ENCODE measurements at regions not wholly inside any gene's neighbourhood (a gene's known extent, or its start where the extent isn't known, plus 50 kb on each side); places are given as distances from the start of the nearest gene placed in this dataset.

DNA sequence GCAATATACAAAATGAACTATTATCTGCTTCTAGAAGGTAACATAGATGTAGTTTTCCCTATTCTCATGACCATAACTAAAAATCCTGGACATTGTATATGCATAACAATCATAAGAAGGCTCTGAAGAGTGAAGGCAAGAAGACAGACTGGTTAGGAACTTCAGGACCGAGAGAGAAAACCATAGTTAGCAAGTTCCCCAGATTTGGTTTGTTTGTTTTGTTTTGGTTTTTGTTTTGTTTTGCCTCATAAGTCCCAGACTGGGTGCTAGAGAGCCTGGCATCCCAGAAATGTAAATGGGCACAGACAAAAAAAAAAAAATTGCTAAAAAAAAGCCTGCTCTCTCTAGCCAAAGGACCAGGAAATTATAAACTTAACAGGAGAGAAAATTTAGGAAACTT, 192.2 kb upstream of the FBXO11 start:
- DNase-seq (ENCODE audit: low spot score in 2 of 2): no peak
- Mint-ChIP-seq H3K4me3 (no peak overlapping the region), H3K27me3 (peaks cover 8% of the 10 kb centered on the region), H3K27ac (no peak overlapping the region), H3K4me1 (peaks cover 2% of the 10 kb centered on the region), H3K9me3 (peaks cover 10% of the 10 kb centered on the region), H3K36me3 (peaks cover 7% of the 10 kb centered on the region)
- ATAC-seq (ENCODE audit: low read depth): no peak

DNA sequence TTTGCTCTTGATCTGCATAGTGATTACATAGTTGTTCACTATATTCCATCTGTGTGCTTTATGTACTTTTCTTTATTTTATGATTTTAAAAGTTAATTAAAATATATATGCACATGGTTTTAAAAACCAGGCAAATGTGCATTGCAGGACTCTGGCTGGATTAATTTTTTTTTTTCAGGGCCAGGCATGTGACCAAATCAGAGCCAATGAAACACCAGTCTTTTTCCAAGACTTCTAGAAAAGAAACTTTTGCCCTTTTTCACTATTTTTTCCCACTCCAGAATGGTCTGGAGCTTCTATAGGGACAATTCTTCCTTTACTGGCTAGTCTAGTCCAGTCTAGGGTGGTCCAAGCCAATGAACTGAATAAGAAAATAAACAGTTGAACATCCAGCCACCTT, 198.1 kb upstream of the FBXO11 start:
- H3K36me3 Mint-ChIP-seq: peaks cover 5% of the 10 kb centered on the region
- H3K9me3 Mint-ChIP-seq: peaks cover 7% of the 10 kb centered on the region
- no peak overlapping the region for H3K27ac Mint-ChIP-seq
- no peaks in the 10 kb centered on the region for H3K27me3 Mint-ChIP-seq
- peaks cover 10% of the 10 kb centered on the region for H3K4me1 Mint-ChIP-seq
- ATAC-seq (ENCODE audit: low read depth) (no peak), DNase-seq (ENCODE audit: low spot score in 2 of 2) (no peak)
- H3K4me3 Mint-ChIP-seq: no peak overlapping the region

DNA sequence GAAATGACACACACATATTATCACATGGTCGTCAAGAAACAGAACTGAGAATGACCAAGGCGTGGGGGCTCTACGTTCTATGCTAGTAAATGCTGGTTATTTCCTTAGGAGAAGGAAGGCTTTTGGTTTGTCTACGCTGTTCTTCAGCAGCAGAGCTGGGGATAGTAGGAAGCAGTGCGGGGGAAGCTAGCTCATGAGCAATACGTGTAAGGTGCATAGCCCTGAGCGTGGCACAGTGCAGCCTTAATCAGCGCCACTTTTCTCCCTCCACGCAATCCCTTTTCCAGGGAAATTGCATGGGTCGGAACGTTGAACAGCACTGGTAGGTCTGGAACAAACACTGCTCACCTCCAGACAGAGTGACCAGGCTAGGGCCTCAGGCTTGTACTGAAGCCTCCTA, 199.6 kb upstream of the FBXO11 start:
- no peak overlapping the region for H3K27ac Mint-ChIP-seq

DNA sequence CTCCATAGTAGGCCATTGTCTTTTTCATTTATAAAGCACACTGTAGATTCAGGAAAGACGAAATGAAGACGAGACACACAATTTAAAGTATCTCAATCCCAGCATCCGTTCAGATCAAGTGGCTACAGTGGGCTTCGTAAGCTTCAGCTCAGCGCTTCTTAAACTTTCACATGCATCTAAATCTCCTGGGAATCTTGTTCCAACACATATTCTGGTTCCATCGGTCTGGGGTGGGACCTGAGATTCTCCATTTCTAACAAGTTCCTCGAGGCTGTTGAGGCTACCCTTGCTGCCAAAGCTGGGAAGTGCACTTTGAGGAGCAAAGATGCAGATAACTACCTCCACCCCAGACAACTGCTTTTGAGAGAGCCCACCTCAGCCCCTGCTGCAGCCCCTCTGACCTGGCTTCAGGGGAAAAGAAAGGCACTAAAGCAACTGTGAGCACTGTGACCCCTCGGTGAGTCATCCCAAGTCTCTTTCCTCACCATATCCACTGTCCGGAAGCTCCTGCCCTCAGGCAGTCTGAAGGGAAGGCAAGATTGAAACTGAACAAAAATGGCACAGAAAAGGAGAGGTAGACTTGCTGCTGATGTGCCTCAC, 201.1 kb upstream of the FBXO11 start:
- no peak overlapping the region for H3K4me3 Mint-ChIP-seq
- ATAC-seq (ENCODE audit: low read depth) (no peak), DNase-seq (ENCODE audit: low spot score in 2 of 2) (no peak)
- no peaks in the 10 kb centered on the region for H3K9me3 Mint-ChIP-seq
- no peaks in the 10 kb centered on the region for H3K36me3 Mint-ChIP-seq
- H3K27ac Mint-ChIP-seq: no peak overlapping the region
- no peaks in the 10 kb centered on the region for H3K27me3 Mint-ChIP-seq
- H3K4me1 Mint-ChIP-seq: peaks cover 12% of the 10 kb centered on the region

More for the DNA sequence above, 199.6 kb upstream of the FBXO11 start:
- DNase-seq (ENCODE audit: low spot score in 2 of 2): no peak
- Mint-ChIP-seq H3K4me1 (peaks cover 10% of the 10 kb centered on the region), H3K9me3 (peaks cover 2% of the 10 kb centered on the region), H3K27me3 (no peaks in the 10 kb centered on the region), H3K36me3 (no peaks in the 10 kb centered on the region), H3K4me3 (no peak overlapping the region)
- ATAC-seq (ENCODE audit: low read depth): no peak

DNA sequence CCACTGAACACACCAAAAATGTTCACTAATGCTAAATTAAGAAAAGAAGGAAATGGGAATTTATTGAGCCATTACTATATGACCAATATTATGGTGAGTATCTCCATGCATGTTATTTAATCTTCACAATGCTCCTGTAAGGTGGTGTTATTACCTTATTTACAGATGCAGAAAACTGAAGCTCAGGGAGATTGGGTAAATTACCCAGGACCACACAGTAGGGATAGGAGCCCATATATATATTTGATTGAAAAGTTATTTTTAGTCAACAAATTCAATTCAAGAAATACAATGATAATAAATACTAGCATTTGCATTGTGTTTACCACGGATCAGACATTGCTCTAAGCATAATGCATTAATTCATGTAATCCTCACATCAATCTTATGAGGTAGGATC, 202.2 kb upstream of the FBXO11 start:
- Mint-ChIP-seq H3K36me3 (no peaks in the 10 kb centered on the region), H3K9me3 (no peaks in the 10 kb centered on the region), H3K27me3 (no peaks in the 10 kb centered on the region), H3K4me1 (peaks cover 11% of the 10 kb centered on the region), H3K27ac (no peak overlapping the region), H3K4me3 (no peak overlapping the region)
- ATAC-seq (ENCODE audit: low read depth) (no peak), DNase-seq (ENCODE audit: low spot score in 2 of 2) (no peak)

DNA sequence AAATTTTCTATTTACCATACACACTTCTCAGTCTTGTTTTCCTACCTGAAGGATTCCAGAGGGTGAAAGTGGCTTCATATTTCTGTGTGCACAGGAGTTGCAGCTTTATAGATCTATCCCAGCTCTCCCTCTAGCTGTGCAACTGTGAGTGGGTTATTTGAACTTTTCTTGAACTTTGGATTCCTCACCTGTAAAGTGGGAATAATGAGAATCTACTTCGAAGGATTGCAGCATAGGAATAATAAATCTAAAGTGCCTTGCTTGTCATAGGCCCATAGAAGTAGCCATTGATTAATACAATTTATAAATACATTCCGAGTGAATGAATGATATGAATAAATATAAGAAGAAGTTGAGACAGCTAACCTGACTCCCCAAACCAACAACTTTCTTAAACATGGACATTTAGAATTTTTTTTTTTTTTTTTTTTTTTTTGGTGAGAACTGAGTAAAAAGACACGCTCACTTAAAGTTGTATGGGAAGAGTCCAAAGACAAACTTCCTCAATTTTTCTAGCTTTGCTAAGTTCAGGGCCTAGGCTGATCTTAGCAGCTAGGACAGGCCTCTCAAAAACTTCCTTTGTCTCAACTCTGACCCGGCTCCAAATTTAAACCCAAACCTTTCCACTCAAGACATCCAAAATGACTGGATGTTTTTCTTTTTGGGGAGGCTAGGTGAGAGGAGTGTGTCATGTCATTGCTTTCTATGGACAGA, 203.3 kb upstream of the FBXO11 start:
- ATAC-seq (ENCODE audit: low read depth): no peak

DNA sequence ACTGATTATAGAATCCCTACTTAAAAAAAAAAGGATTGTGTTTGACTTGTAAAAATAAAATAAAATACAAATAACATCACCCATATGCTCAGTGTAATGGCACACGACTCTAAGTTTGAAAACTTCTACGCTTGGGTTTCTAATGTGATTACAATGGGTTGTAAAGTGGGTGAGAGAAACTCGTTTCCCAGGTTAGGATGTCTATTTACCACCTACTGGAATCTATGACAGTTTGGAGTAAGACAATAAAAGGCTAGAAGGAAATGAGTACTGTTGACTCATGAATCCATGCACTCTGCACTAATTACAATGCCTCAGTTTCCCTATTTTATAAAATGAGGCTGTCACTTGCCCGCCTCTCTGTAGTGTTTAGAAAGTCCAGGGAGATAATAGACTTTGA, 204.0 kb upstream of the FOXN2 start:
- Mint-ChIP-seq H3K27me3 (no peaks in the 10 kb centered on the region), H3K9me3 (no peaks in the 10 kb centered on the region), H3K27ac (no peak overlapping the region), H3K4me3 (peak overlapping the region; percentile 93), H3K36me3 (no peaks in the 10 kb centered on the region), H3K4me1 (peaks cover 23% of the 10 kb centered on the region)
- no peak for DNase-seq (ENCODE audit: low spot score in 2 of 2)
- no peak for ATAC-seq (ENCODE audit: low read depth)

More for the DNA sequence above, 203.3 kb upstream of the FBXO11 start:
- Mint-ChIP-seq H3K27me3 (no peaks in the 10 kb centered on the region), H3K36me3 (no peaks in the 10 kb centered on the region), H3K4me1 (peaks cover 20% of the 10 kb centered on the region), H3K9me3 (no peaks in the 10 kb centered on the region), H3K4me3 (no peak overlapping the region), H3K27ac (no peak overlapping the region)
- no peak for DNase-seq (ENCODE audit: low spot score in 2 of 2)

DNA sequence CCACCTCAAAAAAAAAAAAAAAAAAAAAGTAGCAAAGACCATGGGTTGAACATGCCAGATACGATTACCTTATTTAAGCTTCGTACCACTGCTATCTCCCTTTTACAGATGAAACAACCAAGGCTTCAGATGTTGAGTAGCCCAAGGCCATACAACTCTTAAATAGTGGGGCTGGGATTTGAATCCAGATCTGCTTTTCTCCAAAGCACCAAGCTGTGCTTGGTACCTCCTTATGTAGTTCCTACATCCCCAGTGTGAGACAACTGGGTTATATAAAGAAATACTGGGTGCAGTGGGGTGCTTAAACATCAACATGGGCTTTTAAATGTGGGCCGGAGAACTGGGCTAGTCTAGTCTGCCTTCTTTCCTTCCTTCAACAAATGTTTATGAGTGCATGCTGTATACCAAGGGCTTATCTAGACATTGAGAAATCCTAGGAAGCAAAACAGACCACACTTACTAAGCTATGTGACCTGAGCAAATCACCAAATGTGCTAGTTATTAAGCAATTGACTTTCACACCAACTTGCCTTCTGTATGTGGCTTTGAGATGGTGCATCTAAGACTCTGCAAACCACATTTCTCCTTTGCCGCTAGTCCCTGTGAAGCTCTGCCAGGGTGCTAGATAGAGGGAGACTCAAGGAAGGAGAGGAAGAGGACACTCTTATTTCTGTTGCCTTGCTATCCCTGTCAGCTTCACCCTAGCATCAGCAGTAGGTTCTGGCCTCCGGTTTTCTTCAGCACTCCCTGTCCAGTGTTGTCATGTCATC, 201.4 kb upstream of the FOXN2 start:
- DNase-seq (ENCODE audit: low spot score in 2 of 2) (no peak), ATAC-seq (ENCODE audit: low read depth) (no peak)
- Mint-ChIP-seq H3K4me1 (peaks cover 19% of the 10 kb centered on the region), H3K27ac (peak overlapping the region; percentile 64), H3K4me3 (no peak overlapping the region), H3K27me3 (no peaks in the 10 kb centered on the region), H3K36me3 (no peaks in the 10 kb centered on the region), H3K9me3 (no peaks in the 10 kb centered on the region)

DNA sequence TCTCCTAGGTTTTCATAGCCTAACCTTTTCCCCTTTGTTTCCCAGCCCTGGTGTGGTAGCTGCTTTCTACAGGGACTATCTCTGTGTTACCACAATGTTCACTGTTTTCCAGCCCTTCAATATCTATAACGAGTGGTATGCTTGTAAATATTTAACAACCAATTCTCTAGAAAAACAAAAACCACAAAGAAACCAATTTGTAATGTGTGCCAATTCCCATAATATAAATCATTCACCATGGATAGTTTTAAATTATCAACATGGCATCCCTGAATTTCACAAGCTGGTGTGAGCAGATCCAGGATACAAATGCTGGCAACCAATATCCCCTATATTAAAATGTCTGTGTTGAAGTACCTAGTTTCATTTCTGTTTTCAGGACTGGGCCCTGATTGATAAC, 200.7 kb upstream of the FOXN2 start:
- Mint-ChIP-seq H3K4me3 (no peak overlapping the region), H3K9me3 (no peaks in the 10 kb centered on the region), H3K27ac (peak overlapping the region; percentile 64), H3K36me3 (no peaks in the 10 kb centered on the region), H3K4me1 (peaks cover 19% of the 10 kb centered on the region), H3K27me3 (no peaks in the 10 kb centered on the region)
- ATAC-seq (ENCODE audit: low read depth): peak; percentile 23
- no peak for DNase-seq (ENCODE audit: low spot score in 2 of 2)

DNA sequence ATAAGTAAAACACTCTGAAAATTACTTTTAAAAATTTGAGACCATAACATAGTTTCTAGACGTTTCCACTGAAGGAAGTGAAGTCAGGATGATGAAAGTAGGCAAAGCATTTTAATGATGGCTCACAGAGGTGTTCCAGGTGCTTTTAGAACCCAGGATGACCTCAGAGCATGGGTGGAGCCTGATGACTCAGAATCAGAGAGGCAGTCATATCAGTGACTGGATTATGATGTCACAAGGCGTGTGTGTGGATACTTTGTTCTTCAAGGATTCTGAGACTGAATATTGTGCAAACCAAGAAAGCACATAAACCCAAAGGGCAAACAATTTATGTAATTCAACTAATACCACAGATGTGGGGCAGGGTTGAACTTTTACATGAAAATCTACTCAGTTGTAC, 200.2 kb upstream of the FOXN2 start:
- peaks cover 19% of the 10 kb centered on the region for H3K4me1 Mint-ChIP-seq
- DNase-seq (ENCODE audit: low spot score in 2 of 2): no peak

DNA sequence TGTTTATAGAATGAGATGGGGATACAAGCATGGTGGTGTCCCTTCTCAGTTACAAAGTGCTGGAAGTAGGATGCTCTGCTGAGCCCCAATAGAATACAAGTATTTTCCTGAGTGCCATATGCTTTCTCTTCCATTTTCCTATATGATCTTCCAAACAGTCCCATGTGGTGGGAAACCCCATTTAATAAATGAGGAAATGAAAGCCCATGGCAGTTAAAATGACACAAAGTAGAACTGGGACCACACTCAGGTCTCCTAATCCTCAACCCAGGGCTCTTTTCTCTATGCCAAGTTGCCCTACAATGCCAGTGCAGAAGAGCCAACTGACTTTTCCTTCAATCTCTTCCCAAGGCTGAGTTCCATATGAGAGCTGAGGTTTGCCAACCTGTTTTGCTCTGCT, 198.0 kb upstream of the FOXN2 start:
- ATAC-seq (ENCODE audit: low read depth) (no peak), DNase-seq (ENCODE audit: low spot score in 2 of 2) (no peak)
- peaks cover 6% of the 10 kb centered on the region for H3K27me3 Mint-ChIP-seq
- H3K4me3 Mint-ChIP-seq: no peak overlapping the region
- H3K4me1 Mint-ChIP-seq: peaks cover 19% of the 10 kb centered on the region
- no peaks in the 10 kb centered on the region for H3K36me3 Mint-ChIP-seq
- H3K9me3 Mint-ChIP-seq: no peaks in the 10 kb centered on the region
- H3K27ac Mint-ChIP-seq: no peak overlapping the region

More for the DNA sequence above, 200.2 kb upstream of the FOXN2 start:
- H3K9me3 Mint-ChIP-seq: no peaks in the 10 kb centered on the region
- ATAC-seq (ENCODE audit: low read depth): peak; percentile 53
- no peaks in the 10 kb centered on the region for H3K36me3 Mint-ChIP-seq
- H3K4me3 Mint-ChIP-seq: no peak overlapping the region
- H3K27ac Mint-ChIP-seq: peak overlapping the region; percentile 64
- H3K27me3 Mint-ChIP-seq: no peaks in the 10 kb centered on the region

DNA sequence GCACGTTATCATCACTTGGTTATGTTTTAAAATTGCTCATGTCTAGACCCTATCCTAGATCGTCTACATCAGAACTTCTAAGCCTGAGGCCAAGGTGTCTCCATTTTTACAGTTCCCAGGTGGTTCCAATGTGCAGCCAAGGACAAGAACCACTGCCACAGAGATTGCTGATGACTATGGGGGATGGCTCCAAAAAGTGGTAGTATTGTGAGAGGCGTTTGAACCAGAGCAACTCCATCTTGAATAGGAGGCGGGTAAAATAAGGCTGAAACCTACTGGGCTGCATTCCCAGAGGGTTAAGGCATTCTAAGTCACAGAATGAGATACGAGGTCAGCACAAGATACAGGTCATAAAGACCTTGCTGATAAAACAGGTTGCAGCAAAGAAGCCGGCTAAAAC, 195.6 kb upstream of the FOXN2 start:
- H3K27ac Mint-ChIP-seq: no peak overlapping the region
- no peak for ATAC-seq (ENCODE audit: low read depth)
- no peak overlapping the region for H3K4me3 Mint-ChIP-seq
- H3K36me3 Mint-ChIP-seq: no peaks in the 10 kb centered on the region
- peaks cover 11% of the 10 kb centered on the region for H3K4me1 Mint-ChIP-seq
- DNase-seq (ENCODE audit: low spot score in 2 of 2): no peak
- H3K9me3 Mint-ChIP-seq: no peaks in the 10 kb centered on the region
- H3K27me3 Mint-ChIP-seq: peaks cover 6% of the 10 kb centered on the region

DNA sequence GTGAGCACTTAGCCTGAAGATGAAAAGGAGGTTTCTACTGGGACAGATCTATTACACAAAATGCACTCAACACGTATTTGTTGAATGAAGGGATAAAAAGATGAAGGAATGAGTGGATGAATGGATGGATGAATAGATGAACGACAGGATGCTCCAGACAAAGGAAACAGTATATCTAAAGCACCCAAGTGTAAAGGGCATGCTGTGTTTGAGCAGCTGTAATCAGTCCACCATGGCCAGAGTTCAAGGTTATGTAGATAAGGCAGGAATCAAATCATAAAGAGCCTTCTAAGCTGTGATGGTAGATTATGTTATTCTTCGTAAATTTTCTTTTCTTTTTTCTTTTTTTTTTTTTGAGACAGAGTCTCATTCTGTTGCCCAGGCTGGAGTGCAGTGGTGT, 194.4 kb upstream of the FOXN2 start:
- peaks cover 6% of the 10 kb centered on the region for H3K27me3 Mint-ChIP-seq
- no peak overlapping the region for H3K4me3 Mint-ChIP-seq
- H3K36me3 Mint-ChIP-seq: no peaks in the 10 kb centered on the region
- ATAC-seq (ENCODE audit: low read depth): no peak
- no peak overlapping the region for H3K27ac Mint-ChIP-seq
- H3K4me1 Mint-ChIP-seq: peaks cover 3% of the 10 kb centered on the region
- H3K9me3 Mint-ChIP-seq: no peaks in the 10 kb centered on the region
- DNase-seq (ENCODE audit: low spot score in 2 of 2): no peak

DNA sequence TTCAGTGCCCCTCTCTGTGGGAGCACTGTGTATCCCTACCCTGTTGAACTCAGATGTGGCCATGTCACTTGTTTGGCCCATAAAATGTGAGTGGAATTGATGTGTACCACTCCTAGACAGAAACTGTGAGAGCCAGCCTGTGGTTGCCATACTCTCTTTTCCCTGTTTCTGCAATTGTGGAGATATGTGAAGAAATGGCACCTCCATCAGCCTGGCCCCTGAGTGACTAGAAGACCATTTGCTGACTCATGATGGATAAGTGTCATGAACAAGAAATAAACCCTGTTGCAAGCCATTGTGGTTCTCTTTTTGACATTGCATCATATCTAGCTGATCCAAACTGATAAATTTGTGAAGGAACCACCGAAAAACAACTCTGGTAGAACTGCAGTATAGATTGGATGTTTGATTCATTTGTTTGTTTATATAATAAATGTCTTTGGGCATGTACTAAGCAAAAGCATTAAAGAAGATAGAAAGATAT, 193.7 kb upstream of the FOXN2 start:
- no peak overlapping the region for H3K27ac Mint-ChIP-seq
- peaks cover 3% of the 10 kb centered on the region for H3K4me1 Mint-ChIP-seq
- DNase-seq (ENCODE audit: low spot score in 2 of 2) (no peak), ATAC-seq (ENCODE audit: low read depth) (no peak)
- peaks cover 6% of the 10 kb centered on the region for H3K27me3 Mint-ChIP-seq
- no peaks in the 10 kb centered on the region for H3K9me3 Mint-ChIP-seq
- H3K36me3 Mint-ChIP-seq: no peaks in the 10 kb centered on the region
- no peak overlapping the region for H3K4me3 Mint-ChIP-seq

Measured in memory B cell (primary cell).